Fibroblast of pulmonary artery (primary cell): ENCODE measurements at regions not wholly inside any gene's neighbourhood (a gene's known extent, or its start where the extent isn't known, plus 50 kb on each side); places are given as distances from the start of the nearest gene placed in this dataset.

Experiments used
- DNase-seq: peaks from one replicate; pipeline ENCODE4 v3.0.0-alpha.2; 2010; ENCODE audit warnings: low read depth
- H3K4me3 ChIP-seq: replicated peaks from 2 replicates; pipeline ENCODE4 v1.5.1; 2011; ENCODE audit warnings: low read depth, mild to moderate bottlenecking, control low read depth, low read length, moderate library complexity
- TF ChIP-seq, protein P1 (sequence below): IDR thresholded peaks from 2 replicates; pipeline ENCODE4 v1.5.1; 2011; ENCODE audit warnings: mild to moderate bottlenecking, control low read depth, low read length, inconsistent platforms; ENCODE audit errors: missing control alignments

DNA sequence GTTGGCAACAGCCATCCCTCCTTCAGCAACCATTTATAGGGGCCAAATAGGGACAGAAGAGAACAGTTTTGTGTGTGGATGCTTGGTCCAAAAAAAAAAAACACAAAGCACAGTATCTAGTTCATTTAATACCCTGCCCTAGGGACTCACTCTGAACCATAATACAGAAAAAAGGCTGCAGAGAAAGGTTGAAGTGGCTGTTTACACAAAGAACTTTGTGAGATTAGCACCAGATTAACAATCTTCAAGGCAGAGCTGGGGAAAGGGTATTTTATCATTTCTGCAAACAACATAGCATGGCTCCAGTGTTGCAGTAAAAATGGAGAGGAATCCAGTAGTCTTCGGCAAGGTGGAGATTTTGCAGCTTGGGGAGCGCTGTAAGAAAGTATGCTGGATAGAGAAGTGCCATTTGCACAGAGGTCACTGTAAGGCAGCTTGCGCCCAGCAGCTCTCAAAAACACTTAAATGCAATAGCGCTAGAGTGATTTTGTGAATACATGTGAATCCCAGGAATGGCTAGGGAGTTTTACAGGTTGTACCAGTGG, 124.2 kb upstream of the PLEKHA5 start:
- no peak overlapping the region for H3K4me3 ChIP-seq
- DNase-seq, result no peak
- TF ChIP-seq, protein P1, sequence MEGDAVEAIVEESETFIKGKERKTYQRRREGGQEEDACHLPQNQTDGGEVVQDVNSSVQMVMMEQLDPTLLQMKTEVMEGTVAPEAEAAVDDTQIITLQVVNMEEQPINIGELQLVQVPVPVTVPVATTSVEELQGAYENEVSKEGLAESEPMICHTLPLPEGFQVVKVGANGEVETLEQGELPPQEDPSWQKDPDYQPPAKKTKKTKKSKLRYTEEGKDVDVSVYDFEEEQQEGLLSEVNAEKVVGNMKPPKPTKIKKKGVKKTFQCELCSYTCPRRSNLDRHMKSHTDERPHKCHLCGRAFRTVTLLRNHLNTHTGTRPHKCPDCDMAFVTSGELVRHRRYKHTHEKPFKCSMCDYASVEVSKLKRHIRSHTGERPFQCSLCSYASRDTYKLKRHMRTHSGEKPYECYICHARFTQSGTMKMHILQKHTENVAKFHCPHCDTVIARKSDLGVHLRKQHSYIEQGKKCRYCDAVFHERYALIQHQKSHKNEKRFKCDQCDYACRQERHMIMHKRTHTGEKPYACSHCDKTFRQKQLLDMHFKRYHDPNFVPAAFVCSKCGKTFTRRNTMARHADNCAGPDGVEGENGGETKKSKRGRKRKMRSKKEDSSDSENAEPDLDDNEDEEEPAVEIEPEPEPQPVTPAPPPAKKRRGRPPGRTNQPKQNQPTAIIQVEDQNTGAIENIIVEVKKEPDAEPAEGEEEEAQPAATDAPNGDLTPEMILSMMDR, result no peak

- no peak overlapping the region for H3K4me3 ChIP-seq
- DNase-seq, result no peak
- TF ChIP-seq, protein P1, result no peak
These were observed 122.9 kb upstream of the PLEKHA5 start for GRCh38 chr12:19006626-19007137.

DNA sequence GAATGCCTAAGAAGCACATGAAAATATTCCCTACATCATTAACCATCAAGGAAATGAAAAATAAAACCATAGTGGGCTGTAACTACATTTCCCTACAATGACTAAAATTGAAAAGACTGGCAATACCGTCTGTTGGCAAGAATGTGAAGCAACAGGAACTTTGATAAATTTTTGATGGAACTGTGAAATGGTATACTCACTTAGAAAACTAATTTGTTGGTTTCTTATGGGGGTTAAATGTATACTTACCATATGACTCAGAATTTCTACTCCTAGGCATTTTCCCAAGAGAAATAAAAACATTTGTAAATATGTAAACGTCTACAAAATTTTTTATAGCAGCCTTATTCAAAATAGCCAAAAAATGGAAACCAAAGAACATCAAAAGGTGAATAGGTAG, 121.4 kb upstream of the PLEKHA5 start:
- TF ChIP-seq, protein P1, result no peak
- H3K4me3 ChIP-seq, result no peak overlapping the region
- no peak for DNase-seq

DNA sequence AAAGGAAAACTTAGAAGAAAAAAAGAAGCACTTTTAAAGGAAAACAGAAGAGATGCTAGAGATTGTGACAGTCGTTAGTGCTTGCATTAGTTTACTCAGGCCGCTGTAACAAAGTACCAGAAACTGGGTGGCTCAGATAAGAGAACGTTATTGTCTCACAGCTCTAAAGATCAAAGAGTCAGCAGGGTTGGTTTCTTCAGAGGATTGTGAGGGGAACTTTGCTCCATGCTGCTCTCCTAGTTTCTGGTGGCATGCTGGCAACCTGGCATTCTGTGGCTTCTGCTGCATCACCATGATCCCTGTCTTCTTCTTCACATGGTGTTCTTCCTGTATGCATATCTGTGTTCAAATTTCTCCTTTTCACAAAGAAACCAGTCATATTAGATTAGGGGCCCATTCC, 119.4 kb upstream of the PLEKHA5 start:
- H3K4me3 ChIP-seq, result no peak overlapping the region
- no peak for DNase-seq
- TF ChIP-seq, protein P1, result no peak

- no peak for DNase-seq
- TF ChIP-seq, protein P1, result no peak
- H3K4me3 ChIP-seq, result no peak overlapping the region
These were observed 118.8 kb upstream of the PLEKHA5 start for GRCh38 chr12:19010726-19011125.

DNA sequence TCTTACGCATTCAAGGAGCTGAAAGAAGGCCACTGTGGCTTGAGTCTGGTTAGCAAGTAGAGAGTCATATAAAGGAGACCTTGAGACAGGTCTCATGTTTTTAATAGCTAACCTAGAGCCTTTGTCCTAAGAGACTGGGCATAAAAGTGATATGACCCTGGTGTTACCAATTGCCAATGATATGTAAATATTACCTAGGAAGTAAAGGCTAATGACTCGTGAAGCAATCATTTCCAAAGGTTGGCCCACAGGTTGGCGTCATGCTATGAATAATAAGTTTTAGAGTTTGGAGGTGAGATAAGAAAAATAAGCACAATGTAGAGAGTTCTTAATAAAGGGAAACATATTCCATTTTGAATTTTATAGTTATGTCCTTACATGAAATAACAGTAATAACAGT, 116.6 kb upstream of the PLEKHA5 start:
- TF ChIP-seq, protein P1, result no peak
- H3K4me3 ChIP-seq, result no peak overlapping the region
- no peak for DNase-seq

- TF ChIP-seq, protein P1, result no peak
- peak; percentile 45 for DNase-seq
- H3K4me3 ChIP-seq, result no peak overlapping the region
These were observed 115.3 kb upstream of the PLEKHA5 start for GRCh38 chr12:19014240-19014639.
